GM12878 (cell line): ENCODE measurements at regions not wholly inside any gene's neighbourhood (a gene's known extent, or its start where the extent isn't known, plus 50 kb on each side); places are given as distances from the start of the nearest gene placed in this dataset.

Experiments used
- ATAC-seq: fragments of 200-7000 bp; cut with Tn5 transposase; 3 replicates; pipeline ENCODE4 v1.9.1; 2020; ENCODE audit warnings: mild to moderate bottlenecking, moderate library complexity
- BruUV-seq: library from RNA; stranded (reverse); fragments of 400-500 nt; replicated peaks from 2 replicates; lab custom pipeline; 2021; lab: Mats Ljungman, UMichigan
- CTCF ChIA-PET: fragments of 300-600 bp; sonication (Branson Sonifier 250); formaldehyde crosslinking; extraction: SDS; loops from one replicate; lab custom pipeline; 2021; ENCODE audit warnings: inconsistent platforms; lab: Yijun Ruan, JAX
- POLR2A ChIA-PET: fragments of 350-600 bp; formaldehyde crosslinking; extraction: SDS; loops from one replicate; lab custom pipeline; 2021; ENCODE audit warnings: inconsistent platforms; lab: Charles Lee
- RAD21 ChIA-PET: fragments of 300-600 bp; sonication (Branson Sonifier 250); formaldehyde crosslinking; loops from one replicate; lab custom pipeline; 2023; ENCODE audit warnings: antibody characterized with exemption; ENCODE audit not compliant: unreplicated experiment; lab: Charles Lee
- SMC1A ChIA-PET: fragments of 300-600 bp; sonication (Branson Sonifier 250); formaldehyde crosslinking; loops from one replicate; lab custom pipeline; 2023; ENCODE audit not compliant: unreplicated experiment, uncharacterized antibody; lab: Charles Lee
- DNase-seq: peaks from one replicate; pipeline ENCODE4 v3.0.0-alpha.2; 2011; ENCODE audit warnings: low read depth, low spot score
- FAIRE-seq: peaks from 3 replicates; lab custom pipeline; 2011; peaks lifted over from hg19 to GRCh38; lab: Jason Lieb, UNC
- H2AFZ ChIP-seq: 2 replicates; pipeline ENCODE4 v1.6.0; 2011; ENCODE audit warnings: low read depth, low read length, control low read depth; ENCODE audit not compliant: control insufficient read depth
- H3K27ac ChIP-seq: 2 replicates; pipeline ENCODE4 v1.5.1; 2011; ENCODE audit warnings: control low read depth; ENCODE audit not compliant: control insufficient read depth, insufficient read depth
- H3K27me3 ChIP-seq, 2 experiments: replicated peaks in 1 of 2; 2 replicates each; pipeline versions ENCODE4 v1.6.0 to v1.6.1; 2011; ENCODE audit warnings: low read length in 1 of 2; ENCODE audit not compliant: control insufficient read depth in 2 of 2, insufficient read depth in 2 of 2
- H3K36me3 ChIP-seq, 2 experiments: 2 replicates each; pipeline ENCODE4 v1.5.1; 2011; ENCODE audit warnings: low read length in 1 of 2; ENCODE audit not compliant: control insufficient read depth in 2 of 2, insufficient read depth in 2 of 2
- H3K4me1 ChIP-seq: 2 replicates; pipeline ENCODE4 v1.6.1; 2011; ENCODE audit warnings: mild to moderate bottlenecking, low read length, moderate library complexity, mixed read lengths; ENCODE audit not compliant: control insufficient read depth, insufficient read depth
- H3K4me2 ChIP-seq: 2 replicates; pipeline ENCODE4 v1.6.0; 2011; ENCODE audit warnings: control low read depth; ENCODE audit not compliant: control insufficient read depth, insufficient read depth
- H3K4me3 ChIP-seq: fragments of 200-600 bp; sonication (generic); 2 replicates; pipeline ENCODE4 v1.5.1; 2016
- H3K79me2 ChIP-seq: 2 replicates; pipeline ENCODE4 v1.6.0; 2011; ENCODE audit warnings: low read length; ENCODE audit not compliant: control insufficient read depth, insufficient read depth
- H3K9ac ChIP-seq: 2 replicates; pipeline ENCODE4 v1.8.0; 2011; ENCODE audit warnings: low read length, control low read depth, mixed read lengths; ENCODE audit not compliant: control insufficient read depth, insufficient read depth
- H3K9me3 ChIP-seq: replicated peaks from 3 replicates; pipeline ENCODE4 v1.5.1; 2011; ENCODE audit warnings: mild to moderate bottlenecking, low read length; ENCODE audit not compliant: control insufficient read depth, insufficient read depth
- H4K20me1 ChIP-seq: 2 replicates; pipeline ENCODE4 v1.6.0; 2011; ENCODE audit not compliant: control insufficient read depth, insufficient read depth
- BCLAF1 ChIP-seq: fragments of 450-650 bp; IDR thresholded peaks from 2 replicates; pipeline ENCODE4 v1.6.1; 2017; ENCODE audit warnings: antibody characterized with exemption, mild to moderate bottlenecking, moderate library complexity
- E2F8 ChIP-seq: fragments of 450-650 bp; IDR thresholded peaks from 2 replicates; pipeline ENCODE4 v1.6.1; 2018; ENCODE audit warnings: mild to moderate bottlenecking, low read depth, moderate library complexity; ENCODE audit not compliant: partially characterized antibody
- SP1 ChIP-seq: IDR thresholded peaks from one replicate; pipeline ENCODE4 v1.6.1; 2011; ENCODE audit warnings: low read depth, low read length
- USF2 ChIP-seq: IDR thresholded peaks from 2 replicates; pipeline ENCODE4 v1.6.1; 2011; ENCODE audit warnings: low read depth, low read length, improper control_type of control experiment, borderline replicate concordance
- WGBS: methylation state at CpG from one replicate; pipeline ENCODE4 v1.1.6; 2016; ENCODE audit warnings: low lambda C conversion rate; ENCODE audit not compliant: insufficient replicate concordance, insufficient coverage; ENCODE audit errors: missing lambda C conversion rate; 5-methylcytosine and 5-hydroxymethylcytosine counted together
- in situ Hi-C: fragments of 300-500 bp; cut with MboI; formaldehyde crosslinking; loops from 9 replicates; pipeline ENCODE4 v1.14.3; 2018; ENCODE audit warnings: mixed read lengths
- intact Hi-C: fragments of 100-400 bp; cut with micrococcal nuclease; formaldehyde crosslinking; loops from one replicate; pipeline ENCODE4 v1.14.2; 2022; ENCODE audit not compliant: unreplicated experiment
- TF ChIP-seq, protein P1 (sequence below): fragments of 450-650 bp; IDR thresholded peaks from 2 replicates; pipeline ENCODE4 v1.6.1; 2017; ENCODE audit warnings: mild to moderate bottlenecking, moderate library complexity

GRCh38 chr14:79947440-79948054 lies 263.8 kb downstream of the DIO2 start:
- POLR2A ChIA-PET: no interaction called here
- in situ Hi-C loops (no loop called here), intact Hi-C loops (no loop called here)
- DNase-seq (no peak), FAIRE-seq (no peak), ATAC-seq (no peak)
- SMC1A ChIA-PET: no interaction called here
- Histone ChIP-seq H3K79me2 (no peaks in the 10 kb centered on the region), H2AFZ (no peak overlapping the region), H3K4me3 (no peak overlapping the region), H3K9me3 (no peaks in the 10 kb centered on the region), H3K4me2 (no peak overlapping the region), H4K20me1 (no peaks in the 10 kb centered on the region), H3K27ac (no peak overlapping the region), H3K4me1 (no peaks in the 10 kb centered on the region), H3K9ac (no peak overlapping the region), H3K27me3 (no peaks in the 10 kb centered on the region), H3K36me3 (no peaks in the 10 kb centered on the region)
- no TSS peak for BruUV-seq
- CTCF ChIA-PET: no interaction called here
- TF ChIP-seq USF2 (no peak), SP1 (no peak)
- 17% methylated on average over 2 of the region's 2 CpGs for WGBS
- RAD21 ChIA-PET: no interaction called here

DNA sequence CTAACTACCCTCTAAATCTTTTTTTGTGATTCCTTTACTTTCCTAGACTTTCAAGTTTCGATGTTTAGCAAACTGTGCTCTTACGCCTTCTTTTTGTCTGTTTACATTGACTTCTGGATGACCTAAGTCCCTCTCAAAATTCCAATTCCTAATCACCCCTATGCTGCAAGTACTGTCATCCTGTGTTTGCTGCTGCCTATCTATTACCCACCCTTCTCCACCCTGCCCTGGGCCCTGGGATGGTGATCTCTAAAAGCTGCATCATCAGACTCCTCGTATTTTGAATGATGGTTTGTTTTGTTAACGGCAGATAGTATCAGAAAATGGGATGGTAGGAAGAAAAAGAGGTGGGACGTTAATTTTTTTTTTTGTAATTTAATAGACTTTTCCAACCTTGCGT lies 272.1 kb downstream of the DIO2 start:
- H3K79me2 ChIP-seq: no peaks in the 10 kb centered on the region
- in situ Hi-C loops: no loop called here
- H4K20me1 ChIP-seq: no peaks in the 10 kb centered on the region
- no peaks in the 10 kb centered on the region for H3K4me1 ChIP-seq
- H3K4me2 ChIP-seq: no peak overlapping the region
- H3K27me3 ChIP-seq: no peaks in the 10 kb centered on the region
- H2AFZ ChIP-seq: no peak overlapping the region
- ChIA-PET CTCF (no interaction called here), POLR2A (no interaction called here), SMC1A (no interaction called here), RAD21 (no interaction called here)
- H3K27ac ChIP-seq: no peak overlapping the region
- no TSS peak for BruUV-seq
- FAIRE-seq (no peak), DNase-seq (no peak), ATAC-seq (no peak)
- no peaks in the 10 kb centered on the region for H3K36me3 ChIP-seq
- no peak overlapping the region for H3K4me3 ChIP-seq
- H3K9me3 ChIP-seq: no peaks in the 10 kb centered on the region
- H3K9ac ChIP-seq: no peak overlapping the region
- 17% methylated on average over 6 of the region's 6 CpGs for WGBS
- intact Hi-C loops: no loop called here
- TF ChIP-seq, protein P1, sequence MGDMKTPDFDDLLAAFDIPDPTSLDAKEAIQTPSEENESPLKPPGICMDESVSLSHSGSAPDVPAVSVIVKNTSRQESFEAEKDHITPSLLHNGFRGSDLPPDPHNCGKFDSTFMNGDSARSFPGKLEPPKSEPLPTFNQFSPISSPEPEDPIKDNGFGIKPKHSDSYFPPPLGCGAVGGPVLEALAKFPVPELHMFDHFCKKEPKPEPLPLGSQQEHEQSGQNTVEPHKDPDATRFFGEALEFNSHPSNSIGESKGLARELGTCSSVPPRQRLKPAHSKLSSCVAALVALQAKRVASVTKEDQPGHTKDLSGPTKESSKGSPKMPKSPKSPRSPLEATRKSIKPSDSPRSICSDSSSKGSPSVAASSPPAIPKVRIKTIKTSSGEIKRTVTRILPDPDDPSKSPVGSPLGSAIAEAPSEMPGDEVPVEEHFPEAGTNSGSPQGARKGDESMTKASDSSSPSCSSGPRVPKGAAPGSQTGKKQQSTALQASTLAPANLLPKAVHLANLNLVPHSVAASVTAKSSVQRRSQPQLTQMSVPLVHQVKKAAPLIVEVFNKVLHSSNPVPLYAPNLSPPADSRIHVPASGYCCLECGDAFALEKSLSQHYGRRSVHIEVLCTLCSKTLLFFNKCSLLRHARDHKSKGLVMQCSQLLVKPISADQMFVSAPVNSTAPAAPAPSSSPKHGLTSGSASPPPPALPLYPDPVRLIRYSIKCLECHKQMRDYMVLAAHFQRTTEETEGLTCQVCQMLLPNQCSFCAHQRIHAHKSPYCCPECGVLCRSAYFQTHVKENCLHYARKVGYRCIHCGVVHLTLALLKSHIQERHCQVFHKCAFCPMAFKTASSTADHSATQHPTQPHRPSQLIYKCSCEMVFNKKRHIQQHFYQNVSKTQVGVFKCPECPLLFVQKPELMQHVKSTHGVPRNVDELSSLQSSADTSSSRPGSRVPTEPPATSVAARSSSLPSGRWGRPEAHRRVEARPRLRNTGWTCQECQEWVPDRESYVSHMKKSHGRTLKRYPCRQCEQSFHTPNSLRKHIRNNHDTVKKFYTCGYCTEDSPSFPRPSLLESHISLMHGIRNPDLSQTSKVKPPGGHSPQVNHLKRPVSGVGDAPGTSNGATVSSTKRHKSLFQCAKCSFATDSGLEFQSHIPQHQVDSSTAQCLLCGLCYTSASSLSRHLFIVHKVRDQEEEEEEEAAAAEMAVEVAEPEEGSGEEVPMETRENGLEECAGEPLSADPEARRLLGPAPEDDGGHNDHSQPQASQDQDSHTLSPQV: no peak
- no peak for TF ChIP-seq E2F8
- TF ChIP-seq BCLAF1: no peak
